ENCODE measurements at regions not wholly inside any gene's neighbourhood (a gene's known extent, or its start where the extent isn't known, plus 50 kb on each side); places are given as distances from the start of the nearest gene placed in this dataset.

GRCh38 chr9:99398241-99398640, 176.2 kb downstream of the SEC61B start:
- no peak for DNase-seq

GRCh38 chr9:99399474-99399873, 177.4 kb downstream of the SEC61B start:
- DNase-seq = no peak

- DNase-seq = no peak
Observed at GRCh38 chr9:99400184-99400731, 178.2 kb downstream of the SEC61B start.

- DNase-seq = no peak
Observed at GRCh38 chr9:99401680-99402504, 179.8 kb downstream of the SEC61B start.

- no peak for DNase-seq
Observed at GRCh38 chr9:99403371-99403770, 181.3 kb downstream of the SEC61B start.

GRCh38 chr9:99405359-99405758, 183.3 kb downstream of the SEC61B start:
- DNase-seq = no peak

- no peak for DNase-seq
Observed at GRCh38 chr9:99406939-99407338, 184.9 kb downstream of the SEC61B start.

GRCh38 chr9:99411068-99411467, 189.0 kb downstream of the SEC61B start:
- no peak for DNase-seq

- DNase-seq = no peak
Observed at GRCh38 chr9:99411479-99412115, 189.5 kb downstream of the SEC61B start.

- no peak for DNase-seq
Observed at GRCh38 chr9:99412606-99413005, 190.5 kb downstream of the SEC61B start.

GRCh38 chr9:99414321-99414720, 192.2 kb downstream of the SEC61B start:
- DNase-seq = no peak

GRCh38 chr9:99415606-99416005, 193.5 kb downstream of the SEC61B start:
- no peak for DNase-seq

- DNase-seq = no peak
Observed at GRCh38 chr9:99416007-99416406, 193.9 kb downstream of the SEC61B start.

GRCh38 chr9:99419070-99419469, 197.0 kb downstream of the SEC61B start:
- DNase-seq = no peak

- DNase-seq = no peak
Observed at GRCh38 chr9:99421369-99421768, 199.3 kb downstream of the SEC61B start.

- no peak for DNase-seq
Observed at GRCh38 chr9:99425124-99425523, 203.0 kb downstream of the SEC61B start.

GRCh38 chr9:99425923-99426842, 204.1 kb downstream of the SEC61B start:
- no peak for DNase-seq

- DNase-seq = no peak
Observed at GRCh38 chr9:99427260-99427659, 205.2 kb downstream of the SEC61B start.

GRCh38 chr9:99430301-99430700, 208.2 kb downstream of the SEC61B start:
- no peak for DNase-seq

GRCh38 chr9:99431103-99431502, 209.0 kb downstream of the SEC61B start:
- DNase-seq = no peak

GRCh38 chr9:99432075-99432474, 210.0 kb downstream of the SEC61B start:
- DNase-seq = no peak

GRCh38 chr9:99433095-99433494, 211.0 kb downstream of the SEC61B start:
- no peak for DNase-seq
